MM.1S (cell line): ENCODE measurements at regions not wholly inside any gene's neighbourhood (a gene's known extent, or its start where the extent isn't known, plus 50 kb on each side); places are given as distances from the start of the nearest gene placed in this dataset.

Experiments
- DNase-seq: peaks from one replicate; pipeline ENCODE4 v3.0.0-alpha.2; 2015
- H2AFZ ChIP-seq: fragments of 300-600 bp; sonication (generic); 2 replicates; pipeline ENCODE4 v1.6.0; 2016; ENCODE audit warnings: antibody characterized with exemption, low read length
- H3F3A ChIP-seq: fragments of 300-600 bp; sonication (generic); 2 replicates; pipeline ENCODE4 v1.6.1; 2016; ENCODE audit warnings: mild to moderate bottlenecking, antibody characterized with exemption, low read length, moderate library complexity, mixed read lengths; ENCODE audit not compliant: insufficient read depth
- H3K27ac ChIP-seq: fragments of 300-600 bp; sonication (generic); 2 replicates; pipeline ENCODE4 v1.5.1; 2016; ENCODE audit warnings: mild to moderate bottlenecking, low read length
- H3K27me3 ChIP-seq: fragments of 300-600 bp; sonication (generic); replicated peaks from 2 replicates; pipeline ENCODE4 v1.6.0; 2016; ENCODE audit warnings: low read length; ENCODE audit not compliant: insufficient read depth
- H3K36me3 ChIP-seq: fragments of 300-600 bp; sonication (generic); replicated peaks from 2 replicates; pipeline ENCODE4 v1.6.1; 2016; ENCODE audit warnings: mild to moderate bottlenecking, low read length, mixed read lengths; ENCODE audit not compliant: insufficient read depth
- H3K4me1 ChIP-seq: fragments of 300-600 bp; sonication (generic); 2 replicates; pipeline ENCODE4 v1.6.1; 2016; ENCODE audit warnings: low read length, mixed read lengths
- H3K4me2 ChIP-seq: fragments of 300-600 bp; sonication (generic); 2 replicates; pipeline ENCODE4 v1.6.0; 2016; ENCODE audit warnings: low read depth, low read length
- H3K4me3 ChIP-seq: fragments of 300-600 bp; sonication (generic); 2 replicates; pipeline ENCODE4 v1.5.1; 2016; ENCODE audit warnings: low read length, mixed read lengths
- H3K79me2 ChIP-seq: fragments of 300-600 bp; sonication (generic); 2 replicates; pipeline ENCODE4 v1.6.1; 2016; ENCODE audit warnings: mixed run types, low read length, mixed read lengths
- H3K9ac ChIP-seq: fragments of 300-600 bp; sonication (generic); 2 replicates; pipeline ENCODE4 v1.6.1; 2016; ENCODE audit warnings: low read length, mixed read lengths
- H3K9me2 ChIP-seq: fragments of 300-600 bp; sonication (generic); replicated peaks from 2 replicates; pipeline ENCODE4 v1.6.1; 2016; ENCODE audit warnings: mild to moderate bottlenecking, low read length, mixed read lengths; ENCODE audit not compliant: insufficient read depth
- H3K9me3 ChIP-seq: fragments of 300-600 bp; sonication (generic); replicated peaks from 2 replicates; pipeline ENCODE4 v1.6.1; 2016; ENCODE audit warnings: mild to moderate bottlenecking, low read length, mixed read lengths; ENCODE audit not compliant: insufficient read depth
- H4K20me1 ChIP-seq: fragments of 300-600 bp; sonication (generic); 2 replicates; pipeline ENCODE4 v1.6.1; 2016; ENCODE audit warnings: mild to moderate bottlenecking, low read length, moderate library complexity, mixed read lengths; ENCODE audit not compliant: insufficient read depth
- EZH2 ChIP-seq: fragments of 300-600 bp; sonication (generic); optimal IDR thresholded peaks from 2 replicates; pipeline ENCODE3; 2017; ENCODE audit warnings: low read depth, mild to moderate bottlenecking, antibody characterized with exemption, low read length, mixed read lengths
- EZH2phosphoT487 ChIP-seq: fragments of 300-600 bp; sonication (generic); IDR thresholded peaks from 2 replicates; pipeline ENCODE4 v1.6.1; 2018; ENCODE audit warnings: antibody characterized with exemption, low read length
- TF ChIP-seq, protein P1 (sequence below): fragments of 300-600 bp; sonication (generic); IDR thresholded peaks from 2 replicates; pipeline ENCODE4 v1.5.1; 2016; ENCODE audit warnings: antibody characterized with exemption, low read length, mixed read lengths

DNA sequence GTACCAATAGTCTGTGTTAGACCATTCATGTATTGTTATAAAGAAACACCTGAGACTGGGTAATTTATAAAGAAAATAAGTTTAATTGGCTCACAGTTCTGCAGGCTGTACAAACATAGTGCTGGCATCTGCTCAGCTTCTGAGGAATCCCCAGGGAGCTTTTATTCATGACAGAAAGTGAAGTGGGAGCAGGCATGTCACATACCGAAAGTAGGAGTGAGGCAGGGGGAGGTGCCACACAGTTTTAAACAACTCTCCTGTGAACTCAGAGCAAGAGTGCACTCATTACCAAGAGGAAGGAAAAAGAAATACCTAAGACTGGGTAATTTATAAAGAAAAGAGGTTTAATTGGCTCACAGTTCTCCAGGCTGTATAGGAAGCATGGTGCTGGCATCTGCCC is 591.2 kb downstream of the PPP4R3C start:
- Histone ChIP-seq H2AFZ (no peak overlapping the region), H3K27me3 (no peaks in the 10 kb centered on the region), H3F3A (no peaks in the 10 kb centered on the region), H3K9me3 (no peaks in the 10 kb centered on the region), H3K9me2 (no peaks in the 10 kb centered on the region), H3K4me3 (no peak overlapping the region), H3K79me2 (no peaks in the 10 kb centered on the region), H3K27ac (no peak overlapping the region), H3K4me1 (no peaks in the 10 kb centered on the region), H3K9ac (no peak overlapping the region), H3K36me3 (no peaks in the 10 kb centered on the region), H3K4me2 (no peak overlapping the region), H4K20me1 (no peaks in the 10 kb centered on the region)
- DNase-seq = no peak
- TF ChIP-seq, protein P1, sequence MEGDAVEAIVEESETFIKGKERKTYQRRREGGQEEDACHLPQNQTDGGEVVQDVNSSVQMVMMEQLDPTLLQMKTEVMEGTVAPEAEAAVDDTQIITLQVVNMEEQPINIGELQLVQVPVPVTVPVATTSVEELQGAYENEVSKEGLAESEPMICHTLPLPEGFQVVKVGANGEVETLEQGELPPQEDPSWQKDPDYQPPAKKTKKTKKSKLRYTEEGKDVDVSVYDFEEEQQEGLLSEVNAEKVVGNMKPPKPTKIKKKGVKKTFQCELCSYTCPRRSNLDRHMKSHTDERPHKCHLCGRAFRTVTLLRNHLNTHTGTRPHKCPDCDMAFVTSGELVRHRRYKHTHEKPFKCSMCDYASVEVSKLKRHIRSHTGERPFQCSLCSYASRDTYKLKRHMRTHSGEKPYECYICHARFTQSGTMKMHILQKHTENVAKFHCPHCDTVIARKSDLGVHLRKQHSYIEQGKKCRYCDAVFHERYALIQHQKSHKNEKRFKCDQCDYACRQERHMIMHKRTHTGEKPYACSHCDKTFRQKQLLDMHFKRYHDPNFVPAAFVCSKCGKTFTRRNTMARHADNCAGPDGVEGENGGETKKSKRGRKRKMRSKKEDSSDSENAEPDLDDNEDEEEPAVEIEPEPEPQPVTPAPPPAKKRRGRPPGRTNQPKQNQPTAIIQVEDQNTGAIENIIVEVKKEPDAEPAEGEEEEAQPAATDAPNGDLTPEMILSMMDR = no peak

DNA sequence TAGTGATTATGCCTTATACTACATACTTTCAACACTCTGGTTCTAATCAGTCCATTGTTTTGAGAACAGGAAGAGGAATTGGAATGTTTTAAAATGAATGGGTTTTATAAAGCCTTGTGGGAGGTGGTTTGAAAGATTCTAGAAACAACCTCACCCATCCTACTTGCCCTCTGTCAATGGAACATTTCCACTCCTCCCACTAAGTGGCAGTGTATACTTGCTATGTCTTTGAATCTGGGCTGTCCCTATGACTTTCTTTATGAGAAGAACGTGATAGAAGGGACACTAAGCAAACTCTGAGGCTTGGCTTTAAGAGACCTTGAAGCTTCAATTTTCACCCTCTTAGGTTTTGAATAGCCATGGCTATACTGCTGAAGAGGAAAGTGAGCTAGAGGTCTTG is 611.2 kb downstream of the PPP4R3C start:
- peak; percentile 9 for DNase-seq
- no peak overlapping the region for H3K9ac ChIP-seq
- no peaks in the 10 kb centered on the region for H3K79me2 ChIP-seq
- H3K27me3 ChIP-seq = no peaks in the 10 kb centered on the region
- H3F3A ChIP-seq = no peaks in the 10 kb centered on the region
- H3K27ac ChIP-seq = no peak overlapping the region
- no peaks in the 10 kb centered on the region for H3K9me2 ChIP-seq
- H3K4me3 ChIP-seq = no peak overlapping the region
- no peak overlapping the region for H2AFZ ChIP-seq
- H3K9me3 ChIP-seq = no peaks in the 10 kb centered on the region
- H3K4me2 ChIP-seq = no peak overlapping the region
- no peak for TF ChIP-seq EZH2
- TF ChIP-seq EZH2phosphoT487 = no peak
- TF ChIP-seq, protein P1 = no peak
- H3K4me1 ChIP-seq = no peaks in the 10 kb centered on the region
- H3K36me3 ChIP-seq = no peaks in the 10 kb centered on the region
- H4K20me1 ChIP-seq = no peaks in the 10 kb centered on the region

DNA sequence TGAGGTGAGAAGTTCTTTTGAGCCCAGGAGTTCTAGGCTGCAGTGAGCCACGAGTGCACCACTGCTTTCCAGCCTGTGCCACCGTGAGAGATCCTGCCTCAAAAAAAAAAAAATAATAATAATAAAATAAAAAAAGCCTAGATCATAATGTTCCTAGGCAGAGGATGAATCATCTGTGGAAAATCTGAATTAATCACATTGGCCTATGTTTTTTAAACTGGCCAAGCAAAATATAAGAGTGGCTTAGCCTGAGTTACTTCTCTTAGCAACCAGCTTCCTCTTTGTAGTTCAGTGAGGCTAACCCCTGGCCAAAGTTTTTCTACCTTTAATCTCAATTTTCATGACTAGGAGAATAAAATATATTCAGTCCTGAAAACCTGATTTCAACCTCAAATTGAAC is 614.6 kb downstream of the PPP4R3C start:
- TF ChIP-seq, protein P1 = no peak
- TF ChIP-seq EZH2 (no peak), EZH2phosphoT487 (no peak)
- Histone ChIP-seq H3K4me2 (no peak overlapping the region), H3K27ac (no peak overlapping the region), H3K27me3 (no peaks in the 10 kb centered on the region), H3K9me3 (no peaks in the 10 kb centered on the region), H3K79me2 (no peaks in the 10 kb centered on the region), H3K36me3 (no peaks in the 10 kb centered on the region), H3F3A (no peaks in the 10 kb centered on the region), H3K4me3 (no peak overlapping the region), H2AFZ (no peak overlapping the region), H3K4me1 (no peaks in the 10 kb centered on the region), H3K9me2 (no peaks in the 10 kb centered on the region), H3K9ac (no peak overlapping the region), H4K20me1 (no peaks in the 10 kb centered on the region)
- no peak for DNase-seq
